ENCODE measurements at regions not wholly inside any gene's neighbourhood (a gene's known extent, or its start where the extent isn't known, plus 50 kb on each side); places are given as distances from the start of the nearest gene placed in this dataset.

GRCh38 chr3:81938681-81939080 is 177.2 kb upstream of the GBE1 start:
- DNase-seq, result no peak

- DNase-seq, result no peak
Observed at GRCh38 chr3:81936817-81937216, 175.4 kb upstream of the GBE1 start.

GRCh38 chr3:81932681-81933080 is 171.2 kb upstream of the GBE1 start:
- no peak for DNase-seq

GRCh38 chr3:81931265-81932251 is 170.1 kb upstream of the GBE1 start:
- DNase-seq, result no peak

GRCh38 chr3:81929697-81930096 is 168.3 kb upstream of the GBE1 start:
- DNase-seq, result no peak

GRCh38 chr3:81927811-81928210 is 166.4 kb upstream of the GBE1 start:
- DNase-seq, result no peak

GRCh38 chr3:81925385-81925784 is 163.9 kb upstream of the GBE1 start:
- no peak for DNase-seq

- no peak for DNase-seq
Observed at GRCh38 chr3:81923038-81923437, 161.6 kb upstream of the GBE1 start.

GRCh38 chr3:81922404-81922803 is 161.0 kb upstream of the GBE1 start:
- DNase-seq, result no peak

GRCh38 chr3:81920816-81921215 is 159.4 kb upstream of the GBE1 start:
- DNase-seq, result no peak

GRCh38 chr3:81916890-81917289 is 155.4 kb upstream of the GBE1 start:
- no peak for DNase-seq

- no peak for DNase-seq
Observed at GRCh38 chr3:81913886-81914663, 152.6 kb upstream of the GBE1 start.

- no peak for DNase-seq
Observed at GRCh38 chr3:81911221-81911620, 149.8 kb upstream of the GBE1 start.

GRCh38 chr3:81910244-81910852 is 148.9 kb upstream of the GBE1 start:
- DNase-seq, result peak; percentile 6 to 47

- DNase-seq, result no peak
Observed at GRCh38 chr3:81909796-81910195, 148.4 kb upstream of the GBE1 start.

GRCh38 chr3:81908561-81908960 is 147.1 kb upstream of the GBE1 start:
- DNase-seq, result no peak

GRCh38 chr3:81898336-81898735 is 136.9 kb upstream of the GBE1 start:
- DNase-seq, result no peak

GRCh38 chr3:81894598-81894997 is 133.2 kb upstream of the GBE1 start:
- no peak for DNase-seq

GRCh38 chr3:81891055-81891895 is 129.8 kb upstream of the GBE1 start:
- peak; percentile 12 to 44 for DNase-seq

- DNase-seq, result no peak
Observed at GRCh38 chr3:81888914-81889557, 127.6 kb upstream of the GBE1 start.

GRCh38 chr3:81887448-81887847 is 126.0 kb upstream of the GBE1 start:
- DNase-seq, result no peak

- no peak for DNase-seq
Observed at GRCh38 chr3:81886081-81886480, 124.6 kb upstream of the GBE1 start.

Data from NCI-H526 (cell line).